ENCODE measurements at regions not wholly inside any gene's neighbourhood (a gene's known extent, or its start where the extent isn't known, plus 50 kb on each side); places are given as distances from the start of the nearest gene placed in this dataset.

GRCh38 chr15:31814082-31814481, 216.2 kb upstream of the CHRNA7 start:
- TF ChIP-seq CTCF (IDR thresholded peaks at IDR 0.05), result no peak
- no peak for TF ChIP-seq POLR2A (IDR thresholded peaks at IDR 0.05)

Data from testis (tissue), 2 donors.